ENCODE measurements at regions not wholly inside any gene's neighbourhood (a gene's known extent, or its start where the extent isn't known, plus 50 kb on each side); places are given as distances from the start of the nearest gene placed in this dataset.

DNA sequence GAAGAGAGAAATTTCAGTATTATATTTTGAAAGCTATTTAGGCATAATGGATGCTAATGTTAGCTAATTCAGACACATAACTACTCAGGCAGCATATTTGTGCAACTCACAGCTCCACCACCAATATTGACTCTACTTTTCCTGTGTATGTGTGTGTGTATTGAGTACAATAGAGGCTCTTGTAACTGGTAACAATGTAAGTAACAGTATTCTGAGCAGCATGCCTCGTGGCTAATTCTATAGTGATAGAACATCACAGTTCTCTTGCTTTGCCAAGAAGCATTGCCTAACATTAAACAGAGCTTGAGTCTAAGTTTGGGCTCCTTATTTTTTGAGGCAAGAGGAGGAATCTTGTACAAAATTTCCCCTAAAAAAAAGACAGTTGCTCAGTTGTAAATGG, 98.6 kb upstream of the ARHGEF26 start:
- no peak for DNase-seq (ENCODE audit: low read depth in 1 of 2, low spot score in 1 of 2)

DNA sequence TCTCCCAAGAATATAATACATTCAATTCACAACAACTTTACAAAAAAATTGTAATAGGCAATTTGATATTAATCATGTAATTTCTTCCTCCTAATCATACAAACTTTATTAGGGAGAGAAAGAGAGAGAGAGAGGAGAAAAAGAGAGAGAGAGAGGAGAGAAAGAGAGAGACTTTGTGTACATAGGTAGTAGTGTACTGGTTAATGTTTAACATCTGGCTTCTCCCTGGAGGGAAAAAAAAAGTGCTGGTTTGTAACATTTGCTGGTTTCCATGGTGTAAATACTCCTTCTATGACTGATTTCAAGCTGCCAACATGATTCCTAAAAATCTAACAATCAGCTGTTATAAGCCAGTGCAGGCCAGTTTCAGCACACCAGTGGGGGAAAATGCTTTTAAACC, 98.0 kb upstream of the ARHGEF26 start:
- DNase-seq (ENCODE audit: low read depth in 1 of 2, low spot score in 1 of 2): no peak

DNA sequence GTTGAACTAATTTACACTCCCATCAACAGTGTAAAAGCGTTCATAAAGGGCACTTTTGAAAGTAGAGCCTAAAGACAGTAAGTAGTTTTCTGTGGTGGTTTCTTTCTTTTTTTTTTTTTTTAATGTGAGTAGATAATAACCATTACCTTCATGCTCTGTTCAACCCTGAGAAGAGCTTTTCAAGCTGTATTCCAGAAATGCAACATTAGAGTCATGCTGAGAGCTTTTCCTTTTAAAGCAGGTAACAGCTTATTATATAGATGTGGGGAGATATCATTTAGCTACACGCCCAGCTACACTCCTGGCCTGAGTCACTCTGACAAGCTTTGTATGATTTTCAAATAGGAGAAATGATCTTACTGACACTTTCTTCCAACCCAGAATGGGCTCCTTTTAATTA, 96.2 kb upstream of the ARHGEF26 start:
- no peak for DNase-seq (ENCODE audit: low read depth in 1 of 2, low spot score in 1 of 2)

DNA sequence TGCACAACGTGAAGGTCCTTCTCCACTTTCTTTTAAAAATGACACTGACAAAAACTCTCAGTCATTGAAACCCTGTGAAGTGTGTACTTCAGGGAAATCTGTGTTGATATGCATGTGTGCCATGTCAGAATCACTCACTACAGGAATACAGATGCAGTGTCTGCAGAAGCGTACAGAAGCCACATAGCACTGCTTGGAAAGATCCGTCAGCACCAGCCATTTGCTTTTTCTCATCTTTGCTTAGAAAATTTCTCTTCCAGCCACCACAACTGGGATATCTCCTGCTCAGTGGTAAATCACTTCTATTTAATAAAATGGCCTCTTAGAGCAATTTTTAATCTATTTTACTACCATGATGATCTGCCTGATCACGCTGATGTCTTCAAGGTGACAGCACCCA, 91.3 kb upstream of the ARHGEF26 start:
- DNase-seq (ENCODE audit: low read depth in 1 of 2, low spot score in 1 of 2): no peak

DNA sequence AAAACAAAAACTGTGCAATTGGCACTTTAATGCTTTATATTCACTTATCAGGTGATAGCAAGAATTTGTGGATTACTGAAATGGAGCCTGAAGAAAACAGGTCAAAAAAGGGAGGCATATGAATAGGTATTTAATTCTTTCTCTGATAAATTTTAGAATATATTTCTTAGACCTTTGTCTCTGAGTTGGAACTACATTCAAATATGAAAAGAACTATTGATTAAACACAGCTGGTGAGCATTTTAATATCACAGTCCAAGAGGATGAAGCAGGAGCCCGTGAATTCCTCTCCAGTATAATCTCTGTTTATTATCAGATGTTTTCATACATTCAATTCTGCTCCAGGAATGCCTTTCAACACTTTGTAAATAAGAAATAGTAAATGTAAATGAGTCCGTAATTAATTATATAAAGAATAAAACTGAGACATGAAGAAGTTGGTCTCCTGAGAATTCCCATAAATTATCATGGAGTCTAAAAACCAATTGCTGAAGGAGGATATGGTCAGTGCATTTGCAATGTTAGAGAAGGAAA, 86.3 kb upstream of the ARHGEF26 start:
- no peak for DNase-seq (ENCODE audit: low read depth in 1 of 2, low spot score in 1 of 2)

DNA sequence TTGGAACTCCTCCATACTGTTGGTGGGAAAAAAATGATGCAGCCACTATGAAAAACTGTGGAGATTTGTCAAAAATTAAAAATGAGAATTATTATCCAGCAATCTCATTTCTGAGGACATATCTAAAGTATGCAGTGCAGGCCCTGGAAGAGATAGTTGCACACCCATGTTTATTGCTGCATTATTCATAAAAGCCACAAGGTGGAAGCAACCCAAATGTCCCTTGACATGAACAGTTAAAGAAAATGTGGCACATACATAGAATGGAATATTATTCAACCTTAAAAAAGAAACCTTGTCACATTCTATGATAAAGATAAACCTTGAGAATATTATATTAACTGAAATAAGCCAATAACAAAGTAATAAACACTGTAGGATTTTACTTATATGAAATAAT, 80.9 kb upstream of the ARHGEF26 start:
- no peak for DNase-seq (ENCODE audit: low read depth in 1 of 2, low spot score in 1 of 2)

DNA sequence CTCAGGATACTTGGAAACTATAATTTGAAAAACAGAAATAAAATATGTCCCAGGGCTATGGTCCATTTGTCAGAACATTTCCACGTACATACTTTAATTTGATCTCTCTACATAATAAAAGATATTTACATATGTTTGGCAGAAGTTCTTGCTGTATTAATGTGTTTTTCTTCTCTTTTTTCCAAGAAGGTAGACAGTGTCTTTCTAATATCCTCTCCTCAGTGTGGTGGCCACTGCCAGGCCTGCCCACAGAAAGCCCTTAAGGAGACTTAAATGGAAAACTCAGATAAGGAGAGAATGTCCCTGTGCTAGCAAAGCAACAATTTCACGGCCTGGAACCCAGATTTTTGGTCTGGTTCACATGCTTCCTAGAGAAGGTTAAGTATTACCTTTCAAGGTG, 76.5 kb upstream of the ARHGEF26 start:
- no peak for DNase-seq (ENCODE audit: low read depth in 1 of 2, low spot score in 1 of 2)

DNA sequence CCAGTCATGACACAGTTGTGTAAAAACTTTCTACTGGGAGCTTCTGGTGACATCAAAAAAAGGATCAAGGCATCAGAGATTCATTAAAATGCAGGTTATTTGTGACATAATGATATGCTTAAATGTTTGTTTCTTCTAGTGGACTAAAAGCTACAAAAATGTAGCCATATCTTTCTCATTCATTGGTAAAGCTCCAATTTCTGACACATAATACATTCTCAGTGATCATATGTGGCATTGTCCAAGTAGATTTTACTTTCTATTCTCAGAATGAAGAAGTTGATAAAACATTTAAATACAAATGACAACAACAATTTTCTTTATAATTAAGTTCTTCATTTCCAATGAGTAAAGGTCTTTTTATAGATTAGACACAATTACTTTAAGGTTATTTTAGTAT, 71.0 kb upstream of the ARHGEF26 start:
- no peak for DNase-seq (ENCODE audit: low read depth in 1 of 2, low spot score in 1 of 2)

DNA sequence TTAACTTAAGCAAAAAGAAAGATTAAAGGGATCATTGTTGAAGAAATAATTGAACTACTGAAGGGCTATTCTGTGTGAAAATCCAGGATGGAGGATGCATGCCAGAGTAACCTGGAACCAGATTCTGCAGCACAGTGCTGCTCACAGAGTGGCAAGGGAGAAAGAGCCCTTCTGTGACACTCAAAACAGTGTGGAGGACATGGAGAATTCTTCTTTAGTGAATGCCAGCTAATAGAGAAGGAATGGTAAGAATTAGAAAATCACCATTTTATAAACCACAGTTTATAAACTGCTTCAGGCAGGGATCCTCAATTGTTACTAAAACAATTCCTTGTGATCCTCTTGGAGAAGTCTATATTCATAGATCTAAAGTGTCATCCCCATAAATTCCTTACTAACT, 70.4 kb upstream of the ARHGEF26 start:
- no peak for DNase-seq (ENCODE audit: low read depth in 1 of 2, low spot score in 1 of 2)

DNA sequence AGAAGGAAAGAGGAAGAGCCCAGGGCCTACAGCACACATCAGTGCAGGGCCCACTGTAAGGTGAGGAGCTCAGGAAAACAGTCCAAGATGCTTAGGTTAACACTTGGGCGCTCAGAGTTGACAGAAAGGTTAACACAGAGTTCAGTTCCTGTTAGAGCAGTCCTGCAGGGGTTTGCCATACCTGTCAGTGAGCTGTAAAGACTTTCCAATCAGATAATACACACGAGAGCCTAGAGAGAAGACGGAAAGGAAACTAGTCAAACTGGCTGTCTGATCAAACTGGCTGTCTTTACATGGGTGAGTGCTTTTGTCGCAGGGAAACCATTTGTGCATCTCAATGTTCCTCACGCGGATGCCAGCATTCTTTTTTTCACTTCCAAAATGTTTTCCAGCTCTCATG, 61.4 kb upstream of the ARHGEF26 start:
- no peak for DNase-seq (ENCODE audit: low read depth in 1 of 2, low spot score in 1 of 2)

DNA sequence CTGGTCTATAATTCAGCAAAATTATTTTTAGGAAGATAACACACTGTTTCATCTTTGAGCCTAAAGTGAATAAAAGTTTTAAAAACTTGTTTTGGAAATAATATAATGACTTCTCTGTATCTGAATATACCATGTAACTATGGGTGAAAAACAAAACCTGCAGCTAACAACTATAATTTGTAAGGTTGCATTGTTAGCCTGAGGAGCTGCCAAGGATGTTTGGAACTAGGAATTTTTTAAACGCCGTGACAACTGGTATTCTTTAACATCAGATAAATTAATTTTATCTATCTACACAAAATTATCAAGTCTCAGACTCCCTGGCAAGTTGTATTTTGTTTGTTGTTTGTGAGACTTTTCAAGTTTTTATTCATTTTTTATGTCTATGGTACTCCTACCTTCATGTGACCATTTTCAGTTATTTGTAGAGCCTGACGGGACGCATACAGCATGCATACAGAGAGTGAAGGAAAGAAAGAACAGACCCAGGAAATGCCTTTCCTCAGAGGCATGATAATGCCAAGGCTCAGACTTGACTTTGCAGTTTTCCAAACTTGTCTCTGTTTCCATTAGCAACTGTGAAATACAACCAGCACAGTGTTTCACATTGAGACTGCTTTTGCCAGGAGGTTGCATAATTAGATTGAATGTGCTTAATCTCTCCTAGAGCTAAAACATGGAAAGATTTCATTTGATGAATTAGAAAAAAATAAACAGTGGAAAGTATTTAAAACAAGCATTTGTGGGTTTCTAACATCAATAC, 60.8 kb upstream of the ARHGEF26 start:
- no peak for DNase-seq (ENCODE audit: low read depth in 1 of 2, low spot score in 1 of 2)

DNA sequence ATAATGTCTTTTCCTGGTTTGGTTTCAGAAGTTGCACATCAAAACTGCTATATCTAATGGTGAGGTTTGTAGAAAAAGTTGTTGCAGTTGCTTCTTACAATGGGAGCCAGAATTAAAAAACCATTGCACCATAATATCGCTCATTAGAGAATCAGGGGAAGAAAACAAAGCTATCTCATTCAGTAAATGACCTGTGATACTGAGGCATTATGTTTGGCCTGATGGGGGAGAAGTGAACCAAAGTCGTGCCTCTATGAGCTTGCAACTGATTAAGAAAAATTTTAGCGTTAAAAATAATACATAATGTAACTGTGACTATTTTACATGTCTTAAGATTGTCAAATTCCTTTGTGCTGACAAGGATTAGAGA, 60.2 kb upstream of the ARHGEF26 start:
- no peak for DNase-seq (ENCODE audit: low read depth in 1 of 2, low spot score in 1 of 2)

DNA sequence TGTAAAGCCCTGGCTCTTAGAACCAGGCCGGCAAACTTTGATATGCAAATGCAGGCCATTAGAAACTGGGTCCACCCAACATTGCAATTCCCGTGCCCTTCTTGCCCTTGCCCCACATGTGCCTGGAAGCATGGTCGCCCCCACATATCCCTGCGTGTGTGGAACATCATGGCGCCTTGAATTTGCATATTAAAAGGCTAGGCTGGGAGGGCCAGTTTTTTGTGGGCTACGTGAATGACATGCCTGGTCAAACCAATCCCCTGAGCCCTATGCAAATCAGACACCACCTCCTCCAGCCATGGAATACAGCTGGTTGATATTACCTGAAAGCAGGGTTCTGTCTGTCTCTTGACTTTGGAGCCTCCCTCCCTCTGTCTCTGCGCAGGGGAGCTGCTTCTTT, 58.7 kb upstream of the ARHGEF26 start:
- no peak for DNase-seq (ENCODE audit: low read depth in 1 of 2, low spot score in 1 of 2)

DNA sequence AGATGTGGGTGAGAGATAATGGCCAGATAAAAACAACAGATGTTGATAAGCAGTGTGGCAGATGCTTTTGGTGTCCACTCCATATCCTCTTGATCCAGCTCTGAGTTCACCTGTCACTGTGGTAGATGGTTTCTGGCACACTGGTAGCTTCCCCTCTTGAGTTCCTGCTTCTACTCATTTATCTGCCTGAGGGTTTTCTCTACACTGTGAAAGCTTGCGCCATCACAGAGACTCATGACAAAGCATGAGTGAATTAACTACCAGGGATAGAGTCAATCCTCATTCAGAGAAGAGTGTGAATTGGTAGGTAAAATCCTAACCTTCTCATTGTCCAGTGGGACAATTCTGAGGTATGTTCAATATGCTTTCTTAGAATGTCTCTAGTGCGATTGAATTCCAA, 50.0 kb upstream of the ARHGEF26 start:
- DNase-seq (ENCODE audit: low read depth in 1 of 2, low spot score in 1 of 2): no peak

All from stimulated activated CD4-positive, alpha-beta T cell treated with anti-CD3 and anti-CD28 coated beads, Interleukin-15, amount 100 ng/mL, for 1 hour (primary cell).